ENCODE measurements at regions not wholly inside any gene's neighbourhood (a gene's known extent, or its start where the extent isn't known, plus 50 kb on each side); places are given as distances from the start of the nearest gene placed in this dataset.
A peak's percentile ranks its signal among the peaks of the same experiment; 100 is the strongest.
"Not testable (repeated sequence)": the region's sequence is repeated elsewhere in the genome, so short reads cannot be mapped to it uniquely, and the experiment has no call there.

DNA sequence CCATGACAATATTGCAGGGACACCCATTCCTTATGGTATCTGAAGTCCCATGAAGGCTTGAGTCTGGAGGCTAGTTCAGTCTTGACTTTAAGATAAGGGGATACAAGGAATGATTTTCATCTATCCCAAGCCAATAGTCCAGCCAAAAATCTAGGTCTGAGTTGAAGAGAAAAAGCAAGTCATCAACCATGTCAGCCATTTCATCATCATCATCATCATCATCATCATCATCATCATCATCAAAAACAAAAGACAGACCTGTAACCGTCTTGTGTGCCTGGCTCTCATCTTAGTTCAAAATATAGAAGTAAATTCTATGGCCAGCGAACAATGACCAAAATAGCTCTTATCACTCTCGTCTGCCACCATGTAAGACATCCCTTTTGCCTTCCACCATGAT, 59.5 kb upstream of the FAM90A26 start:
- DNase-seq (ENCODE audit: extremely low read depth, low read depth): not testable (repeated sequence)

DNA sequence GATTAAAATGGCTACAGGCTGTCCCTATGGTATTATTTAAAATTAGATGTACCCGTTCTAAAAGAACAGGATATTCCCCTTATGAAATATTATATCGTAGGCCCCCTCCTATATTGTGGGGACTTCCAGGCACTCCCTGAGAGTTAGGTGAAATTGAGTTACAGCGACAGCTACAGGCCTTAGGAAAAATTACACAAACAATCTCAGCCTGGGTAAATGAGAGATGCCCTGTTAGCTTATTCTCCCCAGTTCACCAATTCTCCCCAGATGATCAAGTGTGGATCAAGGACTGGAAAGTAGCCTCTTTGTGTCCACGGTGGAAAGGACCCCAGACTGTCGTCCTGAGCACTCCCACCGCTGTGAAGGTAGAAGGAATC, 67.1 kb upstream of the FAM90A26 start:
- DNase-seq (ENCODE audit: extremely low read depth, low read depth): not testable (repeated sequence)
- TF ChIP-seq, protein P1, sequence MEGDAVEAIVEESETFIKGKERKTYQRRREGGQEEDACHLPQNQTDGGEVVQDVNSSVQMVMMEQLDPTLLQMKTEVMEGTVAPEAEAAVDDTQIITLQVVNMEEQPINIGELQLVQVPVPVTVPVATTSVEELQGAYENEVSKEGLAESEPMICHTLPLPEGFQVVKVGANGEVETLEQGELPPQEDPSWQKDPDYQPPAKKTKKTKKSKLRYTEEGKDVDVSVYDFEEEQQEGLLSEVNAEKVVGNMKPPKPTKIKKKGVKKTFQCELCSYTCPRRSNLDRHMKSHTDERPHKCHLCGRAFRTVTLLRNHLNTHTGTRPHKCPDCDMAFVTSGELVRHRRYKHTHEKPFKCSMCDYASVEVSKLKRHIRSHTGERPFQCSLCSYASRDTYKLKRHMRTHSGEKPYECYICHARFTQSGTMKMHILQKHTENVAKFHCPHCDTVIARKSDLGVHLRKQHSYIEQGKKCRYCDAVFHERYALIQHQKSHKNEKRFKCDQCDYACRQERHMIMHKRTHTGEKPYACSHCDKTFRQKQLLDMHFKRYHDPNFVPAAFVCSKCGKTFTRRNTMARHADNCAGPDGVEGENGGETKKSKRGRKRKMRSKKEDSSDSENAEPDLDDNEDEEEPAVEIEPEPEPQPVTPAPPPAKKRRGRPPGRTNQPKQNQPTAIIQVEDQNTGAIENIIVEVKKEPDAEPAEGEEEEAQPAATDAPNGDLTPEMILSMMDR (IDR thresholded peaks at IDR 0.05; ENCODE audit: low read depth, low read length): peak; percentile 0; the same call in 1 of the 2 replicates

DNA sequence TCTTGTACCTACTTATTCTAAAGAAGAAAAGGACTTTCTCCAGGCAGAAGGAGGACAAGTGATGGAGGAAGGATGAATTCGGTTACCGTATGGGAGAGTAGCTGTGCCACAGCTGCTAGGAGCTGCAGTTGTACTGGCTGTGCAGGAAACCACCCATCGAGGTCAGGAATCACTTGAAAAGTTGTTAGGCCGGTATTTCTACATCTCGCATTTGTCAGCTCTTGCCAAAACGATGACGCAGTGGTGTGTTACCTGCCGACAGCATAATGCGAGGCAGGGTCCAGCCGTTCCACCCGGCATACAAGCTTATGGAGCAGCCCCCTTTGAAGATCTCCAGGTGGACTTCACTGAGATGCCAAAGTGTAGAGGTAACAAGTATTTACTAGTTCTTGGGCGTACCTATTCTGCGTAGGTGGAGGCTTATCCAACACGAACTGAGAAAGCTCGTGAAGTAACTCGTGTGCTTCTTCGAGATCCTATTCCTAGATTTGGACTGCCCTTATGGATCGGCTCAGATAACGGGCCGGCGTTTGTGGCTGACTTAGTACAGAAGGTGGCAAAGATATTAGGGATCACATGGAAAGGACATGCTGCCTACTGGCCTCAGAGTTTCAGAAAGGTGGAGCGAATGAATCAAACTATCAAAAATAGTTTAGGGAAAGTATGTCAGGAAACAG, 67.6 kb upstream of the FAM90A26 start:
- not testable (repeated sequence) for DNase-seq (ENCODE audit: extremely low read depth, low read depth)

DNA sequence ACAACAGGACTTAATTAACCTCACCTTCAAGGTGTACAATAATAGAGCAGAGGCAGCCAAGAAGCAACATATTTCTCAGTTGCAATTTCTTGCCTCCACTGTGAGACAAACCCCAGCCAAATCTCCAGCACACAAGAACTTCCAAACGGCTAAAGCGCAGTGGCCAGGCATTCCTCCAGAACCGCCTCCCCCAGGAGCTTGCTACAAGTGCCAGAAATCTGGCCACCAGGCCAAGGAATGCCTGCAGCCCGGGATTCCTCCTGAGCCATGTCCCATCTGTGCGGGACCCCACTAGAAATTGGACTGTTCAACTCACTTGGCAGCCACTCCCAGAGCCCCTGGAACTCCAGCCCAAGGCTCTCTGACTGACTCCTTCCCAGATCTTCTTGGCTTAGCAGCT, 73.9 kb upstream of the FAM90A26 start:
- not testable (repeated sequence) for DNase-seq (ENCODE audit: extremely low read depth, low read depth)

DNA sequence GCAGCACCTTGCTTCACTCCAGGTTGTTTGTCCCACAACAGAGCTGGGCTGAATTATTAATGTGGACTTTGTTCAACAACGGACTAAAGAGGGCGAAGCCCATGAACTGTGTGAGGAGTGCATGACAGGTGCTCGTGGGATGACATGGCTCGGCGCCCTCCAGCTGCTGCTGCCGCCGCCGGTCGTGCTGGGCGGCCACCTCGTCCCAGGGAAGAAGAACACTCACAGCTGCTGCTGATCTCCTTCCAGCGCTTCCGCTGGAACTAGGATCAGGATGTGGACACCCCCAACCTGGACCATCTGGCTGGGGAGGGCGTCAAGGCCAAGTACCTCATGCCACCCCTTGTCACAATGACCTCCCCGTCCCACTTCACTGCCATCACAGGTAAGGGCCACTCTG, 91.4 kb upstream of the FAM90A26 start:
- DNase-seq (ENCODE audit: extremely low read depth, low read depth): not testable (repeated sequence)

DNA sequence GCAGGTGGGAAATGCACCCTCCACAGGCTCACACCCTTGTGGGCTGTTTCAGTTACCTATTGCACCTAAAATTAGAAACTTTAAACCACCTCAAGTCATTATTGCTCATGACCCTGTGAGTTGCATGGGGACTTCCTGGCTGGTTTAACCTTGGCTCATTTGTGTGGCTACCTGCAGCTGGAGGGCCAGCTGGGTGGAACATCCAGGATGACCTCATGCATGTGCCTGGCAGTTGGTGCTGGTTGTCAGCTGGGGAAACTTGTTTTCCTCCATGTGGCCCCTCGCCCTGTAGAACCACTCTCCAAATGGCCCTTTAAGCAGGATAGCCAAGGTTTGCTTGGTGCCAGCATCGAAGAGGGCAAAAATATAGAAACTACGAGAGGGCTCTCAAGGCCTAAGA, 93.2 kb upstream of the FAM90A26 start:
- not testable (repeated sequence) for DNase-seq (ENCODE audit: extremely low read depth, low read depth)

DNA sequence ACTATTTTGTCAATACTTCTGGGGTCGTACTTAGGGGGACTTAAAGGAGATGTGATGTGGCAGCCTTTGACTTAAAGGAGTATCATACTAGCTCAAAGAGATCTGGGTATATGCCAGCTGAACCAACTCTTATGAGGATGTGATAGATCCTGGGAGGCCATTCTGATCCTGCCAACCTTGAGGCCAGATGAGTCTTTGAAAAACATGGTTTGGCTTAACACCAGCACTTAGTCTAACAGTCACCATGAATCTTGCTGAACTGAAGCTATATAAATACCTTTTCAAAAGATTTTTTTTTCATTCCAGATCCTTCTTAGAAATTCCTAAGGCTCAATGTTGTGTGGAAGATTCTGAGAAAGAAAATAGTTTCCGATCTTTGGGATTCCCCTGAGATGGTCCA, 93.7 kb upstream of the FAM90A26 start:
- DNase-seq (ENCODE audit: extremely low read depth, low read depth): not testable (repeated sequence)

DNA sequence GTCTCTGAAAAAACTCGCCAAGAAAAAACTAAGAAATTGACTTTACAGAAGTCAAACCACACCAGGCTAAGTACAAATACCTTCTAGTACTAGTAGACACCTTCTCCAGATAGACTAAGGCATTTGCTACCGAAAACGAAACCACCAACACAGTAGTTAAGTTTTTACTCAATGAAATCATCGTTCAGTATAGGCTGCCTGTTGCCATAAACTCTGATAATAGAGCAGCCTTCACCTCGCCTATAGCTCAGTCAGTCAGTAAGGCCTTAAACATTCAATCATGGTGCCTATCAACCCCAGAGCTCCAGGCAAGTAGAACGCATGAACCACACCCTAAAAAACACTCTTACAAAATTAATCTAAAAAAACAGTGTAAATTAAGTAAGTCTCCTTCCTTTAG, 96.8 kb upstream of the FAM90A26 start:
- not testable (repeated sequence) for DNase-seq (ENCODE audit: extremely low read depth, low read depth)

DNA sequence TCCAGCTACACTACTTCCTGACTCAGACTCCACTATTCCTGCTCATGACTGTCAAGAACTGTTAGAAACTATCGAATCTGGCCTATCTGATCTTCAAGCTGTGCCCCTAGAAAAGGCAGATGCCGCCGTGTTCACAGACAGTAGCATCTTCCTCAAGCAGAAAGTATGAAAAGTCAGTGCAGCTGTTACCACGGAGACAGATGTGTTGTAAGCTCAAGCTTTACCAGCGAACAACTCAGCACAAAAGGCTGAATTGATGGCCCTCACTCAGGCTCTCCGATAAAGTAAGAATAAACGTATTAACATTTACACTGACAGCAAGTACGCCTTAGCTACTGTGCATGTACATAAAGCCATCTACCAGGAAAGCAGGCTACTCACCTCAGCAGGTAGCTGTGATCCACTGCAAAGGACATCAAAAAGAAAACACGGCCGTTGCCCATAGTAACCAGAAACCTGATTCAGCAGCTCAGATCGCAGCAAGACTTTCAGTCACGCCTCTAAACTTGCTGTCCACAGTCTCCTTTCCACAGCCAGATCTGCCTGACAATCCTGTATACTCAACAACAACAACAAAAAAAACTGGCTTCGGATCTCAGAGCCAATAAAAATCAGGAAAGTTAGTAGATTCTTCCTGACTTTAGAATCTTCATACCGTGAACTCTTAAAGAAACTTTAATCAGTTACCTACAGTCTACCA, 97.5 kb upstream of the FAM90A26 start:
- not testable (repeated sequence) for DNase-seq (ENCODE audit: extremely low read depth, low read depth)

DNA sequence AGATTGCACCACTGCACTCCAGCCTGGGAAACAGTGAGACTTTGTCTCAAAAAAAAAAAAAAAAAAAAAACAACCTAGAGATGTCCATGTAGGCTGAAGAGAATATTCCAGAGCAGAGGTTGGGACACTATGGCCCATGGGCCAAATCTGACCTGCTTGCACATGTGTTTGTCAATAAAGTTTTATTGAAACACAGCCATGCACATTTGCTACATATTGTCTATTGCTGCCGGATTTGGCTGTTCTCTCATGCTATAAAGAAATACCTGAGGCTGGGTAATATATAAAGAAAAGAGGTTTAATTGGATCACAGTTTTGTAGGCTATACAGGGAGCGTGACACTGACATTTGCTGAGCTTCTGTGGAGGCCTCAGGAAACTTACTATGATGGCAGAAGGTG, 102.3 kb upstream of the FAM90A26 start:
- not testable (repeated sequence) for DNase-seq (ENCODE audit: extremely low read depth, low read depth)

DNA sequence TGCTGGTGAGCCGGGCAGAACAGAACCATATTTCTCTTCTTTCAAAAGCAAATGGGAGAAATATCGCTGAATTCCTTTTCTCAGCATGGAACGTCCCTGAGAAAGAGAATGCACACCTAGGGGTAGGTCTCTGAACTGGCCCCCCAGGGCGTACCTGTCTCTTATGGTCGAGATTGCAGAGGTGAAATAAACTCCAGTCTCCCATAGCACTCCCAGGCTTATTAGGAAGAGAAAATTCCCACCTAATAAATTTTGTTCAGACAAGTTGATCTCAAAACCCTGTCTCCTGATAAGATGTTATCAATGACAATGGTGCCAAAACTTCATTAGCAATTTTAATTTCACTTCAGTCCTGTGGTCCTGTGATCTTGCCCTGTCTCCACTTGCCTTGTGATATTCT, 106.6 kb upstream of the FAM90A26 start:
- not testable (repeated sequence) for DNase-seq (ENCODE audit: extremely low read depth, low read depth)

DNA sequence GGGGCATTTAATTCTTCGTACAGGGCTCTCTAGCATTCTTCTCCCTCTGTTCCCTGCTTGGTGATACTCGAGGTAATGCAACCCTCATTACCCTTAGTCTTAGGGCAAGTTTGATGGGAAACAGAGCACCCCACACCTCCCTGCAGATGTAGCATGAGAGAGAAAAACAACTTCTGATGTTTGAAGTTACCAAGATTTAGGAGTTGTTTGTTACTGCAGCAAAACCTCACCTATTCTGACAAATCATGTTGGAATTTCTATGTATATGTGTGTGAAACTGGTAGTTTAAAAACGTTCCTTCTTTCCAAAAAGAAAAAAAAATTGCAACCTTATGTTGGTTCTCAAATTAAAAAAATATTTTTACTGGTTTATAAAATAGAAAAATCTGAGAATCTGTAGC, 145.3 kb upstream of the FAM90A26 start:
- DNase-seq (ENCODE audit: extremely low read depth, low read depth): not testable (repeated sequence)

DNA sequence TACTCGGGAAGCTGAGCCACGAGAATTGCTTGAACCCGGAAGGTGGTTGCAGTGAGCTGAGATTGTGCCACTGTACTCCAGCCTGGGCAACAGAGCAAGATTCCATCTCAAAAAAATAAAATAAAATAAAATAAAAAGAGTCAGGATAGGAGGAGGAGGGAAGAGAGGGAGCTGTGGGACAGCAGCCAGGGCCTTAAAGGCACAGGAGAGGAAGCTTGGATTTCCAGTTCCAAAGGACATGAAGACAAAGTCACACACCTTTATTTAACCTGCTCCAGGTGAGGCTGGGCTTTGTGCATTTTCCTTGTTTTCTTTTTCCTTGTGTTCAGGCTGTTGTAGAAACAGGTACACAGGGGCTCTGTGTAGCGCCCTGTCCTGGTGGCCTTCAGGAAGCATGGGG, 138.2 kb upstream of the HMX1 start:
- not testable (repeated sequence) for DNase-seq (ENCODE audit: extremely low read depth, low read depth)

DNA sequence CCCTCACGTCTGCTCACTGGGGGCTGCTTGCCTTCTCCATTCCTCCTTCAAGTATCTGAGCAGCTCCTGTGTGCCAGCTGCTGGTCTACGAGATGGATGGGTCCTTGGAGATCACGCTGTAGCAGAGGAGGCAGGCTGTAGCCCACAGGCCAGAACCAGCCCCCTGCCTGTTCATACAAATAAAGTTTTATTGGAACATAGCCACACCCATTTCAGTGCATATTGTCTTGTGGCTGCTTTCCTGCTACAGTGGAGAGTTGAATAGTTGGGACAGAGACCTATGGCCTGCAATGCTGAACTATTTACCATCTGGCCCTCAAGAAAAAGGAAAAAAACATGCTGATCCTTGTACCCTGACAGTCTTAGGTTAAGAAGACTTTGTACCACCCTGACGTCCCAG, 136.8 kb upstream of the HMX1 start:
- DNase-seq (ENCODE audit: extremely low read depth, low read depth): not testable (repeated sequence)

DNA sequence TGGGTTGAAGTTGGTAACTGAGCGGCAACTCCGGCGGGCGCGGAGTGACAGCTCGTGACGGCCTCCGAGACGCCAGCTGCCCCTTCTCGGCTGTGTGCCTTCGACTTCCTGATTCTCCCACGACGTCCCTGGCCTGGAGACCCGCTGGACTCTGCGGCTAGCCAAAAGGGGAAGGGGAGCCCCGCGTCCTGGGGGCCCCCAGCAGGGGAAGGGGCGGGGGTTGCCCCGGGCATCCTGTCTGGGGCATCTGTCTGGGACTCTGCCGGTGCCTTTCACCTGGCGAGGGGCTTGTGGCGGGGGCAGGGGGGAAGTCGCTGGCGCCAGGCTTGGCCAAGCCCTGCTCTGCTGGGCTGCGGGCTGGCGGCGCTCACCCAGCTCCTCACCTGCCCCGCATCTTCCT, 129.5 kb upstream of the HMX1 start:
- DNase-seq (ENCODE audit: extremely low read depth, low read depth): not testable (repeated sequence)
